GM21528 (cell line): ENCODE measurements at regions not wholly inside any gene's neighbourhood (a gene's known extent, or its start where the extent isn't known, plus 50 kb on each side); places are given as distances from the start of the nearest gene placed in this dataset.
"Not testable (repeated sequence)": the region's sequence is repeated elsewhere in the genome, so short reads cannot be mapped to it uniquely, and the experiment has no call there.

Source experiments
- ATAC-seq: cut with Tn5 transposase; IDR thresholded peaks from one replicate; pipeline ENCODE4 v1.9.1; 2021; ENCODE audit warnings: mild to moderate bottlenecking, moderate library complexity; ENCODE audit not compliant: unreplicated experiment, low FRiP score

DNA sequence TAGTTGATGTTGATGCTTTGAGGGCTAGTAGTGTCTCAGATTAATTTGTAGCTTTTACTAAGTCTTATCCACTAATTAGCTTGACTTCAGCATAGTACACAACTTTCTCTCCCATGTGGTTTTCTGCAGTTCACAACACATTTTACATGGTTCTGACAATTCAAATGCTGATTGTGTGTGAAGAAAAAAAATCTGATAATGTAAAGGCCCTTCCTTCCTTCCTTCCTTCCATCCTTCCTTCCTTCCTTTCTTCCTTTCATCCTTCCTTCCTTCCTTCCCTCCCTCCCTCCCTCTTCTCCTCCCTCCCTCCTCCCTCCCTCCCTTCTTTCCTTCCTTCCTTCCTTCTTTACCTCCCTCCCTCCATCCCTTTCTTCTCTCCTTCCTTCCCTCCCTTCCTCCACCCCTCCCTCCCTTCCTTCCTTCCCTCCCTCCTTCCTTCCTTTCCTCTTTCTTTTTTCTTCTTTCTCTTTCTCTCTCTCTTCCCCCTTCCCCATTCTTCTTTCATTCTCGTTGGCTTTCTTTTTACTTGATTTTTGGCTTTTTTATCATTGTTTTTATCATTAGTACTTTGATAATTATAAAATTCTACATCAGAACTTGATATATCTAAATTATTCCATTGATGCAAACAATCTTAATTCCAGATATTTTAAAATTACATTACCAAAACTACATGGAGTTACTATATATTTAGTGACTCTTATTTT, 1415.6 kb downstream of the LRFN5 start:
- ATAC-seq, result no peak

DNA sequence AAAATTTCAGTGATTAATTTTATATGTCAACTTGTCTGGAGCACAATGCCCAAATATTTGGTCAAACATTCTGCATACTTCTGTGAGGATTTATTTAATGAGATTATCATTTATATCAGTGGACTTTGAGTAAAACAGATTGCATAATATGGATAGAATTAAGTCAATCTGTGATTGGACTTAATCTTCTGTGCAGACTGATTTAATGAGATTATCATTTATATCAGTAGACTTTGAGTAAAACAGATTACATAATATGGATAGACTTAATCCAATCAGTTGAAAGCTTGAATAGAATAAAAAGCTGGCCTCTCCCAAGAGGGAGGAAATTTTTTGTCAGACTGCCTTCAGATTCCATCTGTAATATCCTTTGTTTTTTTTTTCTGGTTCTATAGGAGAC, 1413.2 kb downstream of the LRFN5 start:
- no peak for ATAC-seq

DNA sequence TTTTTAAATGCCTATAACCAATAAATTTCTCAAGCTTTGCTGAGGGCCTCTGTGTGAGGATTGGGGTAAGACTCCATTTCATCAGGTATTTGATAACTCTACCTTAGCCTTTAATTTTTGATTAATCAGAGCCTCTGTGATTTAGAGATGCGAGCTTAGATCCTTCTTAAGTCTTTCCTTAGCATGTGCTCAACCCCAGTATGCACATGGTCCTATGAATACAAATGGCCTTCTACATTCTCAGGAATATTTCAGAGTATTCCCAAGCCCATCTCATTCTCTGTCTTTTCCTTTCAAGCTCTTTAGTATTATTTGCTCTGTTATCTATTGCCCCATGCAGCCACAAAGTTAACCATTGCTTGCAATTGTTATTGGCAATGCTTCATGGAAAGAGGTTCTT, 1407.7 kb downstream of the LRFN5 start:
- no peak for ATAC-seq

DNA sequence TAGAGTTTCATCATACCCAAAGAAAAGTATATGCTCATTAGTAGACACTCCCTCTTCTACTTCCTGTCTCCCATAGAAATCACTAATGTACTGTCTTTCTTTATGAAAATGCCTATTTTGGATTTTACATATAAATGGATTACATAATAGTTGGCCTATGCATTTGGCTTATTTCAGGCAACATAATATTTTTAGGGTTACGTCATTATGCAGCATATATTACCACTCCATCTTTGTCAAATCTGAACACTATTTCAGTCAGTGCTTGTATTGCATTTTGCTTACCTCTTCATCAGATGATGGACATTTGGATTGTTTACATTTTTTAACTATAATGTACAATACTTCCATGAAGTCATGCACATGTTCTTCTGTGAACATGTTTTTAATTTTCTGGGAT, 1406.1 kb downstream of the LRFN5 start:
- ATAC-seq, result no peak

DNA sequence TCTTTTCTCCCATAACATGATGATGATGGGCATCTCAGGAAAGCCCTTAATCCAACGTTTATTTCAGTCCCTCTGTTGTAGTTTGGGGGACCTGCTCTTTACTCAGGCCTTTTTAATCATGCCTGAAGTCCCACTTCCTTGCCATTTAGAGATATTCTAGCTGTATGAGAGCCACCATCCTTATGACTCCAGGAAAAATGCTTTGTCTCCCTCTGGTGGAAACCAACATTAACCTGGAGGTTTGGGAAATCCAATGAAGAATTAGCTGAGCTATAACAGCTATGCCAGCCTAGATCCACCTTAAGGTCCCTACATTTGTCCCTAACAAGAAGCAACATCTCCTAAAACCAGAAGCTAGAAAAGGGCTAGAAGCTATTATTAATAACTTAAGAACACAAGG, 1399.1 kb downstream of the LRFN5 start:
- ATAC-seq, result no peak

DNA sequence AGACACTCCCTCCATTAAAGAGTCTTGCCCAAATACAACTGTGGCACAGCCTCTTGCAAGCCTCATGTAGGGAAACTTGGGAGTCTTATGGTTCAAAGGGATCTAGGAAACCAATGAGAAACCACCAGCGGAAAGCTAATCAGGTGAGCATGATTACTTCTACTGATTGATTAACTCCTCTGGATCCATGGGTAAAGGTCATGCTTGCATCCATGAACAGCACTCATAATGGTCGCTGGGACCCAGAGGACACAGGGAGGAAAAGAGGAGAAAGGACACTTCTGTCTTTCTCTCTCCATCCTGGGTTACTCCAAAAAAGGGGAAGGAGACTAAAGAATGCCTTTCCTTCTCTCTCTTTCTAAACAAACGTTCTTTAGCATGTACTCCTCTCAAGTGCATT, 1397.2 kb downstream of the LRFN5 start:
- no peak for ATAC-seq

DNA sequence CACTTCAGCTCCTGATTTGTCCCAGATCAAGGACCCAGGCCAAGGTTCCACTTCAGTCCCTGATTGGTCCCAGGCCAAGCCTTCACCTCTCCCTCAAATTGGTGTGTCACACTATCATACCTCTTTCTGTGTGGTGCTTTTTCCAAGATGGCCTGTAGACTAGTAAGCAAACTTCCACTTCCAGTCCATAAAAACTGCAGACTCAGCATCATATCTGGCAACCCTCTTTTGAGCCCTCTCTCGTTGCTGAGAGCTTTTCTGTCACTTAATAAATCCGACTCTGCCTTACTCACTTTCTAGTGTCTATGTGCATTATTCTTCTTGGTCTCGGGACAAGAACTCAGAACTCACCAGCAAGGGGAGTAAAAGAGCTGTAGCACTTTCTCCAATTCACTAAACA, 1395.1 kb downstream of the LRFN5 start:
- no peak for ATAC-seq

DNA sequence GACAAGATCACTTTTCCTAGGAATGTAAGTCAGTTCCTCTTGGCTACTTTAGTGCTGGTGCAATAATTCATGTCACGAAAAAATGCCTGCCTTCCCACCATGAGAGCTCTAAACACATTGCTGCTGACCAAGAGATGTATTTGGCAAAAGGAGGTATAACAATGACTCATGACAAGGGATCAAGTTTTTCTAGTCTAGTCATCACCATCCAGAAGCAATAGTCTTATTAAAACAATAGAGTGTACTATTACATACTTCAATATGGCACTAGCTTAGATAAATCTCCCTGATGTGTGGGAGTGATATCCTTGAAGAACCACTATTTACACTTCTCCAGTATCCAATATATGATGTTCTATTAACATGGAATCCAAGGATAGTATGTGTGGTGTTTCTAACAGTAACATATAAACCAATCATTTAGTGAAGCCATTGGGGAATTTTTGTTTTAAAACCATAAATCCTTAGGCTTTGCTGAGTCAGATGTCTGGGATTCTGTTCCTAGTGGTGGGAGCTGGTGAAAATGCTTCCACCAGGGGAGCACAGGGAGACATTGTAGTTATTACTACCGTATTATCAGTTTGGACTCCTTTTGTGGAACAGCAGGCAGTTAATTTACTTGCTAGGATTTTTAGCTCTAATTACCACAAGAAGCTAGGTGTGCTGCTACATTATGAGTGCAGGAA, 1387.5 kb downstream of the LRFN5 start:
- no peak for ATAC-seq

DNA sequence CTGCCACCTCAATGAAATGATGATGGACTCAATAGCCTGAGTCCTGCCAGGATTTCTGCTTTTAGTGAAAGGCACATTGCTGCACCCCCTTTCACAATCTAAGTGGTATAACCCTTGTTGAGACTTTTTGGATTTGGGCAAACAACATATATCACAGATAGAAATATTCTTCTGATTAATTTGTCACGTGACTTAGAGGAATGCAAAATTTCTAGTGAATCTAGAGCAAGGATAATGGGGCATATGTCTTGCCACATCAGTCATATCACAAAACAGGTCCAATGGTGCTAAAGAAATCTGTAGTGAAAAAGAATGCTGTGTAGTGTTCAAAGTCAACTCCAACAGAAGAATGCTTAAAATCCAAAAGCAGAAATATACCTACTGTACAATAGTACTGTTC, 1386.3 kb downstream of the LRFN5 start:
- ATAC-seq, result no peak

DNA sequence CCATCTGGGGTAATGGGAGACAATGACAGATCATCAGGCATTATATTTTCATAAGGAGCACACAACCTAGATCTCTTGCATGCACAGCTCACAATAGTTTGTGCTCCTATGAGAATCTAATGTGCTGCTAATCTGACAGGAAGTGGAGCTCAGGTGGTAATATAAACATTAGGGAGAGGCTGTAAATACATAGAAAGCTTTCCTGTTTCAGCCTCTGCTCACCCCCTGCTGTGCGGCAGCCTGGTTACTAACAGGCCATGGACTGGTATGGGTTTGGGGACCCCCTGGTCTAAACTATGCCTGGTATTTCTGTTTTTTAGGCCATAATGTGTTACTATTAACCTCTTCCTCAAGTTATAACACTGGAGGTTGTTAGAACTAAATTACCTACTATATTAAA, 1373.7 kb downstream of the LRFN5 start:
- no peak for ATAC-seq

DNA sequence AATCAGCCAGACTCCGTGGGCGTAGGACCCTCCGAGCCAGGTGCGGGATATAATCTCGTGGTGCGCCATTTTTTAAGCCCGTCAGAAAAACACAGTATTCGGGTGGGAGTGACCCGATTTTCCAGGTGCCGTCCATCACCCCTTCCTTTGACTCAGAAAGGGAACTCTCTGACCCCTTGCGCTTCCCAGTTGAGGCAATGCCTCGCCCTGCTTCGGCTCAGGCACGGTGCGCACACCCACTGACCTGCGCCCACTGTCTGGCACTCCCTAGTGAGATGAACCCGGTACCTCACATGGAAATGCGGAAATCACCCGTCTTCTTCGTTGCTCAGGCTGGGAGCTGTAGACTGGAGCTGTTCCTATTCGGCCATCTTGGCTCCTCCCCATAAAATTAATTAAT, 1366.5 kb downstream of the LRFN5 start:
- ATAC-seq, result not testable (repeated sequence)

DNA sequence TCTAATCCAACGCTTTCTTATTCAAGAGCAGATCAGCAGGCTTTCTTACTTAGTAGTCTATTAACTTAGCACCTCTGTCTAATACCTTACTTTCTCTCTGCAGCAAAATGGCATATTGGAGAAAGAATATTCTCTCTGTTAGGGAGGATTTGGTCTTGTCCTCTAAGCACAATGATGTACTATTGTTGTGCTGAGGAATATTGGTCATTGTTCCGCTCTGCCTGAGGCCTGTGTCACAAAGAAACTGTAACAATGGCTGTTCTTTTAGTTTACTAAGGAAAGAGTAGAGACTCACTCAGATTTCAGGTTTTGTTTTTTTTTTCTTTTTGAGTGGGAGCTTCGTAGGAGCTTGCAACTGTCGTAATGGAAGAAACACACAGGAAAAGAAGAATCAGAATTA, 1358.8 kb downstream of the LRFN5 start:
- no peak for ATAC-seq

DNA sequence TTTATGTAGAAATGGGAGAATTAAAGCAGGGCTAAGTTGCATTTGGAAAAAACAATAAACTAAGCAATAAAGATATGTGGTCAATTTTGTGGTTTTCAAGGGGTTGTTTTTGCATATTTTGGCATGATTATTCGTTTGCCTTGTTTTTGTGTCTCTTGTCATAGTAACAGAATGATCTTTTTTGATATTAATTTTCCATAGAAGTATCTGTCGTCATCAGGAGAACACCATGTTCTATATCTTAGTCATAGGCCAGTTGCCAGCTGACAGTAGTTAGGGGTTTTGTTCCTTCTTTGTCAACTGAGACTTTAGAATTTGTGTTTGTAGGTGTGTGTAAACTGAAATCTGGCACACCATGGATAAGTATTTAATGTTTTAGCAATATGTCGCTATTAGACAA, 1354.8 kb downstream of the LRFN5 start:
- no peak for ATAC-seq

DNA sequence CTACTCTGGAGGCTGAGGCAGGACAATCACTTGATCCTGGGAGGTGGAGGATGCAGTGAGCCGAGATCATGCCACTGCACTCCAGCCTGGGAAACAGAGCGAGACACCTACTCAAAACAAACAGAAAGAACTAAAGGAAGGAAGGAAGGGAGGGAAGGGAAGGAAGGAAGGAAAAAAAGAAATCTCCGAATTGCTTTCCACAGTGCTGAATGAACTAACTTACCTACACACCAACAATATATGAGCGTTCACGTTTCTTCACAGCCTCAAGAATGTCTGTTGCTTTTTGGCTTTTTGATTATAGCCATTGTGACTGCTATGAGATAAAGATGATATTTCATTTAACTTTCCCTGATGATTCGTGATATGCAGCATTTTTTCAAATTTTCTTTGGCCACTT, 1343.7 kb downstream of the LRFN5 start:
- no peak for ATAC-seq

DNA sequence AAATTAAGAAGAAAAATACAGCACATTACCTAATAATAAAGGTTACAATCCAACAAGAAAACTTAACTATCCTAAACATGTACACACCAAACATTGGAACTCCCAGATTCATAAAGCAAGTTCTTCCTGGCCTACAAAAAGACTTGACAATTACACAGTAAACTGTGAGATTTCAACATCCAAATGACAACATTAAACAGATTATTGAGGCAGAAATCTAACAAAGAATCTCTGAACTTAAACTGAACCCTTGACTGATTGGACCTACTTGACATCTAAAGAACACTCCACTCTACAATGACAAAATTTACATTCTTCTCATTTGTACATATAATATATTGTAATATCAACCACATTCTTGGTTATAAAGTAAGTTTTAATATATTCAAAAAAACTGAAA, 1341.3 kb downstream of the LRFN5 start:
- ATAC-seq, result no peak

DNA sequence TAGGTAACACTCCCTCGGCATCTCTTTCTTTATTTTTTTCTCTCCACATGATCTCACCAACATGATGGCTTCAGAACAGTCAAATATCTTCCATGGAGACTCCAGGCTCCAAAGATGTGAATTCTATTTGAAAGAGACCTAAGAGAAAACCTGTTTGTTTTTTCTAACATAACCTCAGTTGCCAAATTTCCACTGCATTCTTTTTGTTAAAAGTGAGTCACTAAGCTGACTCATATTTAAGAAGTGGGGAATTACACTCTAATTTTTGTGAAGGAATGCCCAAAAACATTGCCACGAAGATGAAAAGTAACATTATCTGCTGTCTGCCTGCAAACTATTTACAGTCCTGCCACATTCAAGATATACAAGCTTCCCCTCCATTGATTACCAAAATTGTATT, 1337.6 kb downstream of the LRFN5 start:
- no peak for ATAC-seq

DNA sequence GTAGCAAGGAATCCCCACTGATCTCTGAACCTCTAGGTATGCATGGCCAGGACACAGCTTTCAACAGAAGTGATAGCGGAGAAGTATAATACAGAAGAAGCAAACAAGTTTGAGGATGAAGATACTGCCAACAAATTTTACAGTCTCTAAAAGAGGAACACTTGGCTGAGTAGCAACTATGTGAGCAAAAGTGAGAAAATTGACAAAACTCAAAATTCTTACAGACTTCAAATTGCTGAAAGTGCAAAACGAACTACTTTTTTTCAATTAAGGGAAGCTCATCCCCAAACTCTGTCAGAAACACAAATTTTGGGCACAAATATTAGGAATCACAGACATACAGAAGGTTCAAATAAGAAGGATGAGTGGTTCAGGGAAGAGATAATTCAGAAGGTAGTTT, 1324.6 kb downstream of the LRFN5 start:
- ATAC-seq, result no peak

DNA sequence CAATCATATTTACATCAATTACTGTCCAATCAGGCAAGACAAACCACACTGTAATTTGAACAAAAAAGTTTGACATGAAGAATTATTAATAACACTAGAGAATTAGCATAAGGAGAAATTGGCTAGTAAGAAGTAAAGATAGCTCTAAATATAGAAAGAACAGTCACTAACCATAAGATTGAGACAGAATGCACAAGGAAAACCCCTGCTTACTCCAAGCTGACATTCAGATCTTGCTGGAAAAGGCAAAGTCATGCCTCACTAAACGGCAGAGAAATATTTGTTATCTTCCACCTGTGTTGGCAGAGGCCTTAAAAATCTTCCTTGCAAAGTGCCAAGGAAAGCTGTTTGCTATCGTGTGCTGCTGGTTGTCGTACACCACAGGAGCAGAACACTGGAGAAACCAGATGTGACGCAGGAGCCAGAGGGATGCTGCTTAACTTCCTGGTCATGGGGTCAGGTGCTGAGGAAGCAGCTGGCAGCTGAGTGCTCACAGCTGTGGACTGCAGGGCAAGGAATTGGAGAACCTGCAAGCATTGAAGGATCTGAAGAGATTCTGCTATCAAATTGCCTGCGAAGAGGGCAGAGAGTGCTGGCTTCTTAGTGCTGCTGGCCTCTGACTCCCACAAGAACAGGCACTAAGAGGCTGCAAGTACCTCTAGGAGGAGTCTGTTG, 1323.3 kb downstream of the LRFN5 start:
- no peak for ATAC-seq

DNA sequence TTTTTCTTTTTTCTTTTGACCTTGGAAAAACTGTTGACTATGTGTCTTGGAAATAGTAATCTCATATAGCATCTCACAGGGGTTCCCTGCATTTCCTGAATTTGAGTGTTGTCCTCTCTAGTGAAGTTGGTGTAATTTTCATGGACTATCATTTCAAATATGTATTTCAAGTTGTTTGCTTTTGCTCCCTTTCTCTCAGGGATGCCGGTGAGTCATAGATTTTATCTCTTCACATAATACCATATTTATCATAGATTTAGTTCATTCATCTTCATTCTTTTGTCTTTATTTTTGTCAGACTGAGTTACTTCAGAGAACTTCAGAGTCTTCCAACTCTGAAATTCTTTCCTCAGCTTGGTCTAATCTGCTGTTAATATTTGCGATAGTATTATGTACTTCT, 1320.6 kb downstream of the LRFN5 start:
- ATAC-seq, result no peak

DNA sequence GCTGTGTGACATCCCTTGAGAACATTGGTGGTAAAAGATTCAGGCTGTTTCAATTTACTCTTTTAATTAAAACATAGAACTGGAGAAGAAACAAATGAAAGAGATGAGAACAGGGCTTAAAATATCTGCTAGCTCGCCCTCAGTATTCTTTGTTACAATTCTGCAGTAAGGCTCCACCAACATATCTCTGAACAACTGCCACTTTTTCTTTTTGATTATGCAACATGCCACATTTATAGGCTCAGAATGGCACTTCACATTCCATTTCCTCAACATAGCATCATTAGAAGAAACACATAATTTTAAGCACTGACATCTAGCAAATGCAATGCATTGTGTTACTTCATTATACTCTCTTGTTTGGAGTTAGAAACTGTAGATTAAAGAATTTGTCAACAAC, 1315.2 kb downstream of the LRFN5 start:
- ATAC-seq, result no peak

DNA sequence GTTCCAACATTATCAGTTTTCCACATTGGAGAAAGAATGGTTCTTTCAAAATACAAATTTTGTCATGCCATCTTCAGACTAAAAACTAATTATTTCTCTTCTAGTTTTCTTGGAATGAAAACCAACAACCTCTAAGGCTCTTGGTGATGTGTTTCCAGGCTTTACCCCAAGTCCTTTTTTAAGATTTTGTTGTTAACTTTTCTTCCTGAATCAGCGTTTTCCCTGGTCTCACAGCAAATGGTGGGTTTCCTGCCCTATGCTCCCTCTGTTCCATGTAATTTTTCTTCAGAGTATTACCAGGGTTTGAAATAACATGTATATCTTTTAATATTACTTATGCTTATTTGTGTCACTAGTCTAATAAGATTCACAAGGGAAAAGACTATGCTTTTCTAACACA, 1311.9 kb downstream of the LRFN5 start:
- ATAC-seq, result no peak

DNA sequence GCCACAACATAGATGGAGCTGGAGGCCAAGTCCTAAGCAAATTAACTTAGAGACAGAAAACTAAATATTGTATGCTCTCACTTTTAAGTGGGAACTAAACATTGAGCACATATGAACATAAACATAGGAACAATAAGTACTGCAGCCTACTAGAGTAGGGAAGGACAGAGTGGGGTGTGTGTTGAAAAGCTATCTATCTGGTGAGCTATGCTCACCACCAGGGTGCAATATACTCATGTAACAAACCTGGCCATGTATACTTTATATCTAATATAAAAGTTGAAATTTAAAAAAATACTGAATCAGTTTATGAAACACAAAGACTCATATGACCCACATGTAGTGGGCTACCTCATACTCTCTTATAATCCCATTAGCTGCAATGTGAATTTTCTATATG, 1305.0 kb downstream of the LRFN5 start:
- ATAC-seq, result no peak
